Embryonic facial prominence (tissue), 1 donor: ENCODE measurements at regions not wholly inside any gene's neighbourhood (a gene's known extent, or its start where the extent isn't known, plus 50 kb on each side); places are given as distances from the start of the nearest gene placed in this dataset.
"Not testable (repeated sequence)": the region's sequence is repeated elsewhere in the genome, so short reads cannot be mapped to it uniquely, and the experiment has no call there.

ENCODE experiments used
- DNase-seq: peaks from one replicate; pipeline ENCODE4 v3.0.0-alpha.2; 2016; ENCODE audit errors: extremely low spot score

DNA sequence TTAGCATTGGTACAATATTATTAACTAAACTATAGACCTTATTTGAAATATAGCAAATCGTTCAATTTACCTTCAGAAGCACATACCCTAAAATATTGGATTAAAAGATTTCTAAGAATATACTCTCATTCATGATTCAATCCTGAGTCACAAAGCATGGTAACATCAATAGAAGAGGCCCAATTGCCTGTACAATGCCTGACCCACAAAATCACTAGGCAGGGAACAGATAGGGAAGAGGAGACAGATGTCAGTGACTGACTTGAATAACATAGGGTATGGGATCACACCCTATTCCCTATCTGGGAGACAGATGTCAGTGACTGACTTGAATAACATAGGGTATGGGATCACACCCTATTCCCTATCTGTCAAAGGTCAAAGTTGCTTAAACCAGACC is 611.6 kb upstream of the VRK2 start:
- DNase-seq = no peak

DNA sequence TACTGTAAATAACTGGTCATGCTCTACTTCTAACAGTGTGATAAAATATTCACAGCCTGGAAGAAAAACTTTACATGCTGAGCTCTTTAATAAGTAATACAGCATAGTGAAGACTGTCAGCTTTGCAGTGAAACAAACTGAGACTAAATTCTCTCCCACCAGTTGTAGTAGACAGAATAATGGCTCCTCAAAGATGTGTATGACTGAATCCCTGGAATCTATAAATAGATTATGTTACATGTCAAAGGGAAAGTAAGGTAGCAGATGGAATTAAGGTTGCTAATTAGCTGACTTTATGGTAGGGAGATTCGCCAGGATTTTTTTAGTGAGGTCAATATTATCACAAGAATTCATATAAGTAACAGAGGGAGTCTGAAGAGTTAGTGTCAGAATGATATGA is 609.5 kb upstream of the VRK2 start:
- no peak for DNase-seq

DNA sequence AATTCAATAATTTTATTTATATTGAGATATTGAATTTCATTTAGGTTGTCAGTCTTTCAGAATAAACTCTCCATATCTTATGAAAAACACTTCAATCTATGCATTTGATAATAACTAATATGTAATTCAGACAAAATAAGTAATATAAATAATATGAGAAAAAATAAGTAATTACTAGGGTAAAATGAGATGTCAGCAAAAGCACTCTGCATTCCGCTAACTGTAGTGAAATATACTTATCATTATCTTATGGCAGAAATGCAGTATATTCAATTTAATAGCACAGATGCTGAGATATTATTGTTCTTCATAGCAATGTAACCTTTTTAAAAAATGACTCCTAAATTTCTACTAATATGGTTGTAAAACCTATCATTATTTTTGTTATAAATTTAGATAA is 606.2 kb upstream of the VRK2 start:
- DNase-seq = no peak

DNA sequence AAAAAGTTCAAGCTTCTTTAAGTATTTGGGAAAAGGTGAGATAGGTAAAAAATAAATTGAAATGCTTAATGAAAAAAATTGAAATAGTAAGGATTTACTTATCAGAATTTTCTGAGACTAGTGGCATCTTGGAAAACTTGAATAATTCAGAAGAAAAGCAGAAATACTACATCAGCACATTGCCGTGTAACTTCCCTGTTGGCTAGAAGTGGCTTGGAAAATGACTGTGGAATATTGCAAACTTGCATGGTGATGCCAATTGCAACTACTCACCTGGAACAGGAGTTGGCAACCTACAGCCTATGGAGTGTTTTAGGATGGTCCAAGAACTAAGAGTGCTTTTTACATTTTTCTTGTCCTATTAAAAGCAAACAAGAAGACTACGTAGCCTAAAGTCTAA is 603.5 kb upstream of the VRK2 start:
- no peak for DNase-seq

DNA sequence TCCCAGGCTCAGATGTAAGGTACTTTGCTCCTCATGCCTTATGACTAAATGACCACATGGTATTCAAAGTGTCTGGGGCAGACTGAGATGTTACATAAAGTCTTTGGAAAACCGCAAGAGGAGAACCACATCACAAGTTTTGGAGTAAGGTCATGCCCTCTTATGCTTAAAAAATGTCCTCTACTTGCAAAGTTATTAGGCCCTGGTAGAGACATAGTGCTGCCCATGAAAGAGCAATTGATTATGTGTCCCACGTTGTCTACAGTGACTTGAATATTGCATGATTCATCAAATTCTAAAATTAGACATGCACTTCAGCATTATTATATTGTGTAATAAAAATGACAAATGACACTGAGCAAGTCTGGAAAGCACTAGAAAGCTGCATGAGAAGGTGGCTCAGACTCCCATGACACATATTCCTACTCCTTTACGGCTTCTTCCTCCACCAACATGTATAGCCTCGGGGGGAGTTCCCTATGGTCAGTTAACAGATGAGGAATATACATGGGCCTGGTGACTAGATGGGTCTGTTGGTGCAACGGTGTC is 602.6 kb upstream of the VRK2 start:
- no peak for DNase-seq

DNA sequence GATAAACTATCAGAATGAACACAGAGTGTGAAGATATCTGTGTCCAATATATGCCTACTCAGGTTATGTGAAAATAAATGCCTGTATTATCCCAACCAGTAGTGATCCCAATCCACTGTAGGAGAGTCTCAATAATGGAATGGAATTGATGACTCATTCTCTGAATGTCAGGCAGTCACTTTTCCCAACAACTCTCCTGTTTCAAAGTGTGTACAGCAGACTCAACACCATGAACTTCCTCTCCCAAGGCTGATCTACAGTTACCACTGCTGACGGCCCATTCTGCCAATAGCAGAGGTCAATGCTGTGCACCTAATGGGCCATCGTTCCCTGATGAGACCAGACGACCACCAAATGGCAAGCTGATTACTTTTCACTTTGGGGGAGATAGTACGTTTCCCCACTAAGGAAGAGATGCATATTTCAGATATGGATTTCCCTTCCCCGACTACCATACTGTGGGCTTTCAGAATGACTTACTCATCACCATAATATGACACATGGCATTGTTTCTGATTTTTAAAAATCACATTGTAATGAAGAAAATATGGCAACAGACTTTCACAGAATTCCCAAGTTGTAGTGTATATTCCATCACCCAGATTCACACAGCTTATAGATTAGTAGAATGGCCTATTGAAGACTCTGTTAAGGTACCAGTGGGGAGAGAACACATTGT is 601.7 kb upstream of the VRK2 start:
- DNase-seq = no peak

DNA sequence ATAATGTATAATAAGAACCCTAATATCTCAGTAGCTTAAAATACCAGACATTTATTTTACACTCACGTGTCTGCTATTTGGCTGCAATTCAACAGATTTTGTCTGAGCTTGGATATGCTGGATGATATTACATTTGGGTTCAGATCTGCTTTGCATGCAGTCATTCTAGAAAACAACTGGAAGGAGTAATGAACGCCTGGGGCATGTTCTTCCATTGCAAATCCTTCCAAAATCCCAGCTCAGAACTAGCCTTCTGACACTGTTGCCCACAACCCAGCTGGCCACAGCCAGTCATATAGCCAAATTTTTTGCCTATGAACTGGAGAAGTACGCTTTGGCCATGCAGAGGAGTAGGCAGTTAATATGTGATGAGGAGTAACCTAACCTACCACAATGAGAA is 597.8 kb upstream of the VRK2 start:
- DNase-seq = no peak

DNA sequence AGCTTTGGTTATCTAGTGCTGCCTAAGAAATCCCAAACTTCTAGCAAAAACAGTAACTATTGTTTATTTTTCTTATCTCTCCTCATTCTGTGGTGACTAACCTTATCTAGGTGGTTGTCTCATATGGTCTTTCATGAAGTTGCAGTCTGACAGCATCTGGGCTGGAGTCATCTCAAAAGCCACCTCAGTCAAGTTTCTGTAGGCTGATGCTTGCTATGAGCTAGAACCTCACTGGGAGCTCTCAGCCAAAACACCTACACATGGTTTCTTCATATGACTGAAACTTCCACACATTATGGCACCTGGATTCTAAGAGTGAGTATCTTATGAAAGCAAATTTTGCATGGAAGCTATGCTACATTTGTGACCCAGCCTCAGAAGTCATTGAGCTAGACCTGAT is 596.4 kb upstream of the VRK2 start:
- no peak for DNase-seq

DNA sequence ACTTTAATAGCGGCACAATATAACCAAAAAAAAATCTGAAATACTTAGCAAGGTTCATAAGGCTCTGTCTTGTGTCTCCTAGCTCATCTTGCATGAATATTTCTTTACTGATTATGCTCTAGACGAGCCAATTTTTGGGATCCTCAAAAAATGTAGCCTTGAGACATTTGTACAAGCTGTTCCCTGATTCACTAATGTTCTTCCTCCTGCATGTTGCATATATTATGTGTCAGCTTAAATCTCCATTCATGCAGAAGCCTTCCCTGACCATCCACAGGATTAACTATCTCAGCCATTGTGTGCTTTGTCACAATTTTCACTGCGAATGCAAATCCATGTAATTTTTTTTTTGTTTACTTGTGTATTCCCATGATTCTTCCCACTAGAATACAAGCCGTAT is 594.0 kb upstream of the VRK2 start:
- DNase-seq = no peak

DNA sequence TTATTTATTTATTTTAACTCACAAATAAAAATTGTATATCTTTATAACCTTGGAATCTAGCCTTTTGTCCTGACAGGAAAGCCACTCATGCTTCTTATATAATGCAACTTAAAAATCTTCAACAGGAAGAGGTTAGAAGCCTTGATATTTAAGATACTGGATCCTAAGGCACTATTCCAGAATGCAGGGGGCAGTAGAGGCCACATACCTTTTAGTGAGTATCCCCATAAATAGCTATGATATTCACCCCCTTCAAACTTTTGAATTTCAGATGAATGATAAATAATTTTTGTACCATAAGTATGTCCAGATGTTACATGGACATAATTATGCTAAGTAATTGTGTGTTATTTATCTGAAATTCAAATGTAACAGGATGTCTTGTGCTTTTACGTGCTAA is 592.7 kb upstream of the VRK2 start:
- DNase-seq = no peak

DNA sequence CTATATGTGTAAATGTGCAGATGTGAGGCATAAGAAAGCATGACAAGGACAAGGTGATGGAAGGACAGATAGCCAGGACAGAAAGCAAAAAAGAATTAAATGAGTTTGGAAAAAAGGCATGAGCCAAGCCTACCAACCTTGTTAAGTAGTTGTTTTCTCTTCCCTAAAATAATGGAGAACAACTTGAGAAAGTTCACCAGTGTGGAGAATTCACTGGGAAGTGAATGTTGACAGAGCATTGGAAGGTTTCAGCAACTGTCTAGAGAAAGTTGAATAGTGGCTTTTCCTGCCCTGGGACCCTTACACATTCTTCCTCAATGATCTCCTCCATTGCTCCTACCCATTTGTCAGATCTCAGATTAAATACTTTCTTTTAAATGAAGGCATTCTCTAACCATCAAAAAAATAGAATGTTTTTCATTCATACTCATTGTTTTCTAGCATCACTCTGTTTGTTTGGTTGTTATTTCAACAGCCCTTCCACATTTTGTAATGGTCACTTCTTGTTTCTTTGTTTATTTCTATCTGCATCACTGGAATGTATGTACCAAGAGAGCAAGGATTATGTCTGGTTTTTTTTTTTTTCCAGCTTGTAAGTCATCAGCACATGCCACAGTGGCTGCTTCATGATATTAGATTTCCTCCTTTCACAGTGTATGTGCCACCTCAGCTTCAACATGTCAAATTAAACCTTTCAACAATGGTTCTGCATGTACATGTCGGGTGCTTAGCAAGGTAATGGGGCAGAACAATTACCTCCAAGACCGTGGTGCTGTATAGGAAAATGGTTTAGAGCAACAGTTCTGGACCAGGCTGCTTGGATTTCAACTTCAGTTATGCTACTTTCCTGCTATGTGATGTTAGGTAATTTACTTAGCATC is 586.0 kb upstream of the VRK2 start:
- no peak for DNase-seq

DNA sequence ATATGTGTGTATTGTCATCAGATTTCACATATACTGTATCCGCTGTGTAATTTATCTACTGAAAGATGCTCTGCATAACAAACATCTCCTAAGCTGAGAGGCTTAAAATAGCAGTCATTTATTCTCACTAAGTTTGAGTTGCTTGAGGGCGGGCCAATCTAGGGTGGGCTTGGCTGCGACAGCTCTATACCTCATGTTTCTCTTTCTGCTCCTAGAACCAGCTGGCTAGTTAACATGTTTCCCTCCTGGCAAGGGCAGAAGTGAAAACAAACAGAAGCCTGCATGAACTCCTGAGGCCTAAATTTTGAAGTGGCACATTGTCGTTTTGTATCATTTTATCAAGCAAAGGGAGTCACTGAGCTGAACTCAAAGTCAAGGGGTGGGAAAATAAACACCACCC is 585.0 kb upstream of the VRK2 start:
- DNase-seq = no peak

DNA sequence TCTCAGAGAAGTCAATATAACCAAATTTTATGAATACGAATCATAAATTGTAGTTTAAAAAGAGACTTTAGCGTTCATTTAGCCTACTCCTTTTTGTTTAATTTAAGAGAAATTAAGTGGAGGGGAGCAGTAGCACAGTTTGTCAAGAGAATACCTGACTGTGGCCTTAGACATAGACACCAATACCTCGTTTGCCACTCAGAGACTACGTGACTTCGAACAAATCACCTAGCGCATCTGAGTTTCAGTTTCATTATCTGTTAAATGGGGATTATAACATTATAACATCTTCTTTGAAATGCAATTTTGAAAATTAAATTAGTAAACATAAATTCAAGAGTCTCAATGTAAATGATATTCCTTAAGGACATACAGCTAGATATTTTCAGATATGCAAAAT is 581.5 kb upstream of the VRK2 start:
- no peak for DNase-seq

DNA sequence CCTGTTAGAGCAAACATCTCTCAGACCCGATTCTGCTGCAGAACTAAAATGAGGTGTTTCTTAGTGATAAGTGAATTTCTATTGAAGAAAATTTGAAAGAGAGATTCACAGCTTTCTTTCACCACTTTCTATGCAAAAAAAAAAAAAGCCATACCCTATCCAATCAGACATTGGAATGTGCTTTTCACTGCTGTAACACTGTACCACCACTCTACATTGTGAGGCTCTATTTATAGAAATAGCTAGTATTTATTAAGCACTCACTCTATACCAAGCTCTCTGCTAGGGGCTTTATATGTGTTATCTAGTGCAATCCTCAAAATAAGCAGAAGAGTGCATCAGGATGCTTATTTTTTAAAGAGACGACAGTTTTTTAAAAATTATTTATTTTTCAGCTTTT is 580.6 kb upstream of the VRK2 start:
- DNase-seq = no peak

DNA sequence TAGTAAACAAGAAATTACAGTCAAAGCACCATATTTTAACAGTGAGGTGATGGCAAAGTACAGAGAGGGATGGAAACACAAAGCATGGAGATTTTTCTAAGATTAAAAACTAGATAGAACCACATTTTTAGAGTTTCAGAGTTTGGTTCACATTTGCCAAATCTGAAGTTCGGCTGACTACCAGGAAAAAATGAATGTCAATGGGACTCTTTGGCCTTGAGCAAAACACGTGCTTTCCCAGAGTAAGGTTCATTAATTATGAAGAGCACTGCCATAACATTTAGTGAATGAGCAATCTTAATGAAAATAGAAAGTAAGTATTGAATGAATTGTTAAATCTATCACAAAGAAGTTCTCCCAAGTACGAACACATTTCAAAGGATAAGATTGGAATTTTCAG is 571.2 kb upstream of the VRK2 start:
- no peak for DNase-seq

DNA sequence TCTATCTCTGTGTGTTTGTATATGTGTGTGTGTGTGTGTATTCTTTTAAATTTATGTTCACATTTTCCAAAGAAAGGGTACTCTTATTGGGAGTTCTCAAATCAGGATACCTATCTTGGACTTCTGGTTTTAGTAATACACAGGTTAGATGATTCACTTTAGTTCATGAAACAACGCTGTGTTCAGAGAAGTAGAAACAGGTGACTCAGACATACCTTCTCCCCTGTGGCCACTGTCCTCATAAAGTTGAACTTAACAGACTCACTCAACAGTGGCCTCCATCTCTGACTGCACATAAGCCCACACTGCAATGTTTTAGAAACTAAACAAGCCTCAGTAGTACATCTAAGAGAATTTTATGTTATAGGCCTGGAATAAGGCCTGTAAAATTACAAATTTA is 566.6 kb upstream of the VRK2 start:
- no peak for DNase-seq

DNA sequence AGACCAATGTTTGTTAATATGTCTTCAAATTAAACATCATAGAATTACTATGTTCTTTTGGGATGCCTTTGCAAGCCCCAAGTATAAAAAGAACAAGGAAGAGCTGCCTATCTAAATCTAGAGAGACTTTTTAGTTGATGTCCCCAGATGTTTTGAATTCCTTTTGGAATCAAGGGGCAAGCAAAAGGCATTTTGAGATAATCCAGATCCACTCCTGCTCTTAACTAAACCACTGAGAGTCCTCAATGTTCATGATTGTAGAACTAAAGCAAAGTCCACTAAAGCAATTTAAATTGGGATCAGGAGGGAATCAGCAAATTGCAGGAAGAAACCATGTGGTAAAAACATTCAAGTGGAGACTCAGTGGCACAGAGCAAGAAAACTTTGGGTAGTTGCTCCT is 558.5 kb upstream of the VRK2 start:
- no peak for DNase-seq

DNA sequence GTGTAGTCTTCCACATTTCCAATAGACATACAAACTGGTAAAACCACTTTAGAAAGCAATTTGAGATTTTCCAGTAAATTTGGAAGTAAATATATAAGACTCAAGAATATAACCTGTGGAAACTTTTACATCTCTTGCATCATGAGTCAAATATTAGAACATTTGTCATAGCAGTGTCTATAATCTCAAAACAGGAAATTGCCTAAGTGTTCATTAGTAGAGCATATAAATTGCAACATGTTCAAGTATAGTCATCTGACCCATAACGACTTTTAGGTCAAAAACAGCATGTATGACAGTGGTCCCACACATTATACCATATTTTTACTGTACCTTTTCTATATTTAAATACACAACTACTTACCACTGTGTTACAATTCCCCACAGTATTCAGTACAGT is 555.9 kb upstream of the VRK2 start:
- DNase-seq = no peak

DNA sequence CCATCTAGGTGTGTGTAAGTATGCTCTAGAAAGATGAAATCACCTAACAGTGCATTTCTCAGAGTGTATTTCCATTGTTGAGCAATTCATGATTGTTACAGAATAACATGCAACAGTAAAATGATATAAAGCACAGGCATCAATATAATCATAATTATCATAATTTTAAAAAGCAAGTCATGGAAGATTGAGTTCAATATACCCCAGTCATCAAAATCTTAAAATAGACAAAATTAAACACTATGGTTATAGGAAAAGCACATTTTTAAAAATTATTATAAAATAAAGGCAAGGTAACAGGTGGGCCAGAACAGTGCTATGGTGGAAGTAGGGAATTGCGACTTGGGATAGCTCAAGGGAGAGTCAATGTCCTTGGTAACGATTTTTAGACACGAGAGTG is 555.4 kb upstream of the VRK2 start:
- DNase-seq = no peak

DNA sequence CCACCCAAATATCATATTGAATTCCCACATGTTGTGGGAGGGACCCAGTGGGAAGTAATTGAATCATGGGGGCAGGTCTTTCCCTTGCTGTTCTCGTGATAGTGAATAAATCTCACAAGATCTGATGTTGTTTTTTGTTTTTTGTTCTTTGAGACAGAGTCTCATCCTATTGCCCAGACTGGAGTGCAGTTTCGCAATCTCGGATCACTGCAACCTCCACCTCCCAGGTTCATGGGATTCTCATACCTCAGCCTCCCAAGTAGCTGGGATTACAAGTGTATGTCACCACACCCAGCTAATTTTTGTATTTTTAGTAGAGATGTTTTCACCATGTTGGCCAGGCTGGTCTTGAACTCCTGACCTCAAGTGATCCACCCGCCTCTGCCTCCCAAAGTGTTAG is 552.6 kb upstream of the VRK2 start:
- DNase-seq = not testable (repeated sequence)

DNA sequence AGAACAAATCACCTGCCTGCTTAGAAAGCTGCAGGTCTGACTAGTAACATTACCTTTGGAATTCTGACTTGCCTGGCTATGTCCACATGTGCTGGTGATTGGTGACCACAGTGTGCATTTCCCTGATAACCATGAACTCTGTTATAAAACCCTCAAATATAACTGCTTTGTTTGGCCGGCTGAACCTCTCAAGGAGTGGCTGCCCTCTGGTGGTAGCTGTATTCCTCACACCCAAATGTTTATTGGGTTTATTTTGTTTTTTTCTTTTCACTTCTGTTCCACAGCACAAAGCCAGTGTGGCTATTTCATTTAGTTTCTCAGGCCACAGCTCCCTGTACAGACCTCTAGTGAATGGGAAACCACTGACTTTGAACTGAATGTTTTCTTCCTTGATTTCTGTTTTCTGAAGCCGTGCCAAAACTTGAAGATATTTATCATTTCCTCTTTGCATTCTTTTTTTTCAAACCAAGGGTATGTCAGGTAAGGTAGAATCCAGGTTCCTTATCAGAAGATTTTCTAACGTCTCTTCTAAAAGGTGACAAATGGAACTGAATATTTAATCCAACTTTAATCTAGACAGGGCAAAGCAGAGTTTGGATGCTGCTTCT is 549.0 kb upstream of the VRK2 start:
- DNase-seq = peak; percentile 18

DNA sequence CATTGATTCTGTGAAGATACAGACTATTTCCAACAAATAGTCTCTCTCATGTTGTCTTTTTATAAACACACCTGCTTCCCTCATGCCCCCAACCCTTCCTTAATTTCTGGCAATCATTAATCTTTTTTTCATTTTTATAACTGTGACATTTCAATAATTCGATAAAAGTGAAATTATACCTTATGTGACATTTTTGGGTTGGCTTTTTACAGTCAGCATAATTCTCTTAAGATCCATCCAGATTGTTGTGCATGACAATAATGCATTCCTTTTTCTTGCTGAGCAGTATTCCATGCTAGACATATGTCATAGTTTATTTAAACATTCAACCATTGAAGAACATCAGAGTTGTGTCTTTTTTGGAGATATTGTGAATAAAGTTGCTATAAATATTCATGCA is 541.8 kb upstream of the VRK2 start:
- DNase-seq = no peak

DNA sequence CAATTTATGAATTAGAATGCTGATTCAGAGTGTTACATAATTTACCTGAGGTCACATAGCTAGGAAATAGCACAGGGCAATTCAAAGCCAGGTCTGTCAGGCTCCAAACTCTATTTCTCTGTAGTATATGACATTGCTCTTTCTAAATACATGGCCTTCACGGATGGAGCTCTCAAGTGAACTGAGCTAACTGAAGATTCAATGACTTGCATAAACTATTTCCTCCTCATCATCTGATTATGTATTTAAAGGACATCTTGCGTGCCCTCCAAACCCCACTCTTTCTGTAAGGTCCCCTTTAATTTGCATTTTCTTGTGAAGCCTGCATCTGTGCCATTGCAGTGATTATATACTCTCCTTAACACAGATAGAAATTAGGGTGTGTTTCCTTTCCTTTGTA is 537.4 kb upstream of the VRK2 start:
- no peak for DNase-seq
